Activated CD8-positive, alpha-beta T cell treated with anti-CD3 and anti-CD28 coated beads for 36 hours (primary cell): ENCODE measurements at regions not wholly inside any gene's neighbourhood (a gene's known extent, or its start where the extent isn't known, plus 50 kb on each side); places are given as distances from the start of the nearest gene placed in this dataset.

Experiments
- ATAC-seq: fragments of 200-7000 bp; cut with Tn5 transposase; one replicate; pipeline ENCODE4 v1.10.0; 2021; ENCODE audit warnings: mild to moderate bottlenecking, moderate library complexity
- CTCF ChIA-PET: fragments of 350-600 bp; sonication (Branson Sonifier 250); formaldehyde crosslinking; loops from one replicate; lab custom pipeline; 2021; ENCODE audit warnings: antibody characterized with exemption; lab: Charles Lee
- POLR2A ChIA-PET: fragments of 350-600 bp; sonication (Branson Sonifier 250); formaldehyde crosslinking; loops from one replicate; lab custom pipeline; 2021; ENCODE audit warnings: antibody characterized with exemption; lab: Charles Lee
- DNase-seq: peaks from one replicate; pipeline ENCODE4 v3.0.0-alpha.2; 2020
- H3K27ac Mint-ChIP-seq: one replicate; pipeline ENCODE4 v1.8.0; 2021; ENCODE audit warnings: mild to moderate bottlenecking, mixed read lengths
- H3K27me3 Mint-ChIP-seq: one replicate; pipeline ENCODE4 v1.8.0; 2021; ENCODE audit warnings: mixed read lengths
- H3K36me3 Mint-ChIP-seq: one replicate; pipeline ENCODE4 v1.8.0; 2021; ENCODE audit warnings: low read depth, mixed read lengths
- H3K4me1 Mint-ChIP-seq: one replicate; pipeline ENCODE4 v1.8.0; 2021; ENCODE audit warnings: low read depth, mixed read lengths
- H3K4me3 Mint-ChIP-seq: one replicate; pipeline ENCODE4 v1.8.0; 2021; ENCODE audit warnings: mild to moderate bottlenecking, moderate library complexity, mixed read lengths
- H3K9me3 Mint-ChIP-seq: one replicate; pipeline ENCODE4 v1.8.0; 2021; ENCODE audit warnings: mixed read lengths
- intact Hi-C: fragments of 100-400 bp; cut with micrococcal nuclease; formaldehyde crosslinking; loops from one replicate; pipeline ENCODE4 v1.10.0; 2022
- TF ChIP-seq, protein P1 (sequence below): fragments of 200-600 bp; IDR thresholded peaks from one replicate; pipeline ENCODE4 v1.8.0; 2022; ENCODE audit warnings: antibody characterized with exemption, mild to moderate bottlenecking

DNA sequence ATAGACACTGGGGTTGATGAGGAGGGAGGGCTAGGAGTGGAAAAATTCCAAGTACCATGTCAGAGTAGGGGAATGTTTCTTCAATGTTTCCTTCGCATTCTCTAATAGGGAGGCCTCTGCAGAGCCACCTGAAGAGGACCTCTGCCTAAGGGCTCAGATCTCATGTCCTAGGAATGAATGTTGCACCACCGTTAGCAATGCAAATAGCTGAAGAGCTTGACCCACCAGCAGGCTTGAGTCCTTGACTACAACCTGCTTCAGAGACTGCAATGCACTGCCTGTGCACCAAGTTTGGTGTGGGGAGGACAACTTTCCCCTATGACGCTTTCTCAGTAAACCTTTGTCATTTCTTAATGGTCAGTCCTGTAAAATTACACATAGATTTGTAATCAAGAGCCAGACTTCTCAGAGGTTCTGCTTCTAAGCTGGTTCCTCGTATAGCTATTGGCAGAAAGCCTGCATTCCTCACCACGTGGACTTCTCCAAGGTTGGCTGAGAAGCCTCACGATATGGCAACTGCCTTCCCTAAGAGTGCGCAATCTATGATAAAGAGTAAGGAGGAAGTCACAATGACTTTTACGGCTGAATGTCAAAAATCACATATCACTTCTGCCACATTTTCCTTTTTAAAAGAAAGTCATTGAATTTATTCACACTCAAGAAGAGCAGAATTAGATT lies 600.7 kb upstream of the PTGER4 start:
- Mint-ChIP-seq H3K9me3 (no peaks in the 10 kb centered on the region), H3K4me1 (no peaks in the 10 kb centered on the region), H3K27me3 (peaks cover 8% of the 10 kb centered on the region), H3K27ac (no peak overlapping the region), H3K4me3 (no peak overlapping the region), H3K36me3 (no peaks in the 10 kb centered on the region)
- intact Hi-C loops, result no loop called here
- ATAC-seq (no peak), DNase-seq (no peak)
- ChIA-PET CTCF (no interaction called here), POLR2A (no interaction called here)
- TF ChIP-seq, protein P1, sequence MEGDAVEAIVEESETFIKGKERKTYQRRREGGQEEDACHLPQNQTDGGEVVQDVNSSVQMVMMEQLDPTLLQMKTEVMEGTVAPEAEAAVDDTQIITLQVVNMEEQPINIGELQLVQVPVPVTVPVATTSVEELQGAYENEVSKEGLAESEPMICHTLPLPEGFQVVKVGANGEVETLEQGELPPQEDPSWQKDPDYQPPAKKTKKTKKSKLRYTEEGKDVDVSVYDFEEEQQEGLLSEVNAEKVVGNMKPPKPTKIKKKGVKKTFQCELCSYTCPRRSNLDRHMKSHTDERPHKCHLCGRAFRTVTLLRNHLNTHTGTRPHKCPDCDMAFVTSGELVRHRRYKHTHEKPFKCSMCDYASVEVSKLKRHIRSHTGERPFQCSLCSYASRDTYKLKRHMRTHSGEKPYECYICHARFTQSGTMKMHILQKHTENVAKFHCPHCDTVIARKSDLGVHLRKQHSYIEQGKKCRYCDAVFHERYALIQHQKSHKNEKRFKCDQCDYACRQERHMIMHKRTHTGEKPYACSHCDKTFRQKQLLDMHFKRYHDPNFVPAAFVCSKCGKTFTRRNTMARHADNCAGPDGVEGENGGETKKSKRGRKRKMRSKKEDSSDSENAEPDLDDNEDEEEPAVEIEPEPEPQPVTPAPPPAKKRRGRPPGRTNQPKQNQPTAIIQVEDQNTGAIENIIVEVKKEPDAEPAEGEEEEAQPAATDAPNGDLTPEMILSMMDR, result no peak

DNA sequence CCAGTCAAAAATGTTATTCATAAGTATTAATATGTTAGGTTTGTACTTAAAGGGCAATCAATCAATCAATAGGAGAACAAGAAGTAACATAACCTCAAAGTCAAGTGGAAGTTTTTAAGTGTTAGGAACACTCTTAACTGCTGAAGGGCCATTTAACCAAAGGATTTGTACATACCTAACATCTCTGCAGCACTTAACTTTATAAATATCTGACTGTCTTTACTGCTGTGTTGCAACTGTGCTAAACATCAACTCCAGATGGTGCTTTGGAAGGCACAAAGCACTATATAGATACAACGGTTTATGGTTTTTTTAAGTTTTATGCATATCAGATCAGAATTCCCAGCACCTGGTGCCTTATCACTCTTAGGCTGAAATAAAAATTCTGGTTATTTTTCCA lies 604.9 kb upstream of the PTGER4 start:
- no peaks in the 10 kb centered on the region for H3K4me1 Mint-ChIP-seq
- H3K9me3 Mint-ChIP-seq, result no peaks in the 10 kb centered on the region
- no peak overlapping the region for H3K27ac Mint-ChIP-seq
- TF ChIP-seq, protein P1, result no peak
- ATAC-seq, result no peak
- H3K4me3 Mint-ChIP-seq, result no peak overlapping the region
- ChIA-PET CTCF (no interaction called here), POLR2A (no interaction called here)
- no peak for DNase-seq
- H3K36me3 Mint-ChIP-seq, result no peaks in the 10 kb centered on the region
- intact Hi-C loops, result no loop called here
- peaks cover 7% of the 10 kb centered on the region for H3K27me3 Mint-ChIP-seq

DNA sequence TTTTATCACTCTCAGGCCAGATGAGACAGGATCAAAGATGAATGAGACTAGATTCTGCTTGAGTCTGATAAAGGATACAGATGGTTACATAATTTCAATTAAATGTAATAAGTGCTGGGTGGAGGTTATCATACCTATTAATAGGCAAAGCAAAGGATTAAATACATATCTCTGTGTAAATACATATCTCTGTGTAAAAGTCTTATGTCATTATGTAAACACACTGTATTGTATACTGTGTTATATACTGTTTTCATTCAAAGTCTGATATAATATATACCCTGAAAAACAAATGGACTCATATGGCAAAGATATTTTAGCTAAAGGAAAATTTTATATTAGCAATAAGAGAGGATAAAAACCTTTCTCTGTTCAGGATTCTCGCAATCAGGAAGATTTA lies 605.8 kb upstream of the PTGER4 start:
- no peak for ATAC-seq
- ChIA-PET POLR2A (no interaction called here), CTCF (no interaction called here)
- no peaks in the 10 kb centered on the region for H3K36me3 Mint-ChIP-seq
- no peak overlapping the region for H3K27ac Mint-ChIP-seq
- H3K4me3 Mint-ChIP-seq, result no peak overlapping the region
- intact Hi-C loops, result no loop called here
- DNase-seq, result no peak
- no peaks in the 10 kb centered on the region for H3K4me1 Mint-ChIP-seq
- H3K27me3 Mint-ChIP-seq, result peaks cover 5% of the 10 kb centered on the region
- H3K9me3 Mint-ChIP-seq, result no peaks in the 10 kb centered on the region
- TF ChIP-seq, protein P1, result no peak

DNA sequence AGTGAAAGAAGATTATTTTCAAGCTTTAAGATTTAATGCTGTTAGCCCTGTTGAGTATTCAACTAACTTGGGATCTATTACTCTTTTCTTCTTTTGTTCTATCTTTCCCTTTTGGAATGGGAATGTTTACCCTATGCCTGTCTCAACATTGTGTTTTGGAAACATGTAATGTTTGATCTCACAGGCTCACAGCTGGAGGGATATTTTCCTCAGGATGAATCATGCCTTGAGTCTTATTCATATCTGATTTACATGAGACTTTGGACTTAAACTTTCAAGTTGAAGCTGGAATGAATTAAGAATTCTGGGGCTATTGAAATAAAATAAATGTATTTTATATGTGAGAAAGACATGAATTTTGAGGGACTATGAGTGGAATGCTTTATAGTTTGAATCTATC lies 607.8 kb upstream of the PTGER4 start:
- no peak for ATAC-seq
- no peak overlapping the region for H3K27ac Mint-ChIP-seq

DNA sequence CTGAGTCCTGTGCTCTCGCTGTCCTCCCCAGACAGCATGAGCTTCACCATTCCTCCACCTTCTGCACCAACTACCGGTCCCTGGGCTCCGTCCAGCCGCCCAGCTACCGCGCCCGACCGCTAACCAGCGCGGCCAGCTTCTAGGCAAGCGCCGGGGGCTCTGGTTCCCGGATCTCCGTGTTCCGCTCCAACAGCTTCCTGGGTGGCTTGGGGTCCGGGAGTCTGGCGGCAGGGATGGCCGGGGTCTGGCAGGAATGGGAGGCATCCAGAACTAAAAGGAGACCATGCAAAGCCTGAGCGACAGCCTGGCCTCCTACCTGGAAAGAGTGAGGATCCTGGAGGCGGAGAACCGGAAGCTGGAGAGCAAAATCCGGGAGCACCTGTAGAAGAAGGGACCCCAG lies 613.1 kb upstream of the PTGER4 start:
- no peak overlapping the region for H3K4me3 Mint-ChIP-seq
- no peak for DNase-seq
- H3K27me3 Mint-ChIP-seq, result peaks cover 2% of the 10 kb centered on the region
- ATAC-seq, result no peak
- no peak overlapping the region for H3K27ac Mint-ChIP-seq
- H3K9me3 Mint-ChIP-seq, result no peaks in the 10 kb centered on the region
- no peaks in the 10 kb centered on the region for H3K4me1 Mint-ChIP-seq
- intact Hi-C loops, result no loop called here
- POLR2A ChIA-PET, result interaction anchor here (0.6 kb wide), 1 partner anchor 285 kb away, joined by 4 read pairs; no protein-coding TSS in a partner anchor
- no peaks in the 10 kb centered on the region for H3K36me3 Mint-ChIP-seq
- TF ChIP-seq, protein P1, result no peak
- CTCF ChIA-PET, result no interaction called here

More for the DNA sequence above, 607.8 kb upstream of the PTGER4 start:
- H3K4me1 Mint-ChIP-seq, result no peaks in the 10 kb centered on the region
- no peaks in the 10 kb centered on the region for H3K9me3 Mint-ChIP-seq
- H3K27me3 Mint-ChIP-seq, result peaks cover 5% of the 10 kb centered on the region
- no peaks in the 10 kb centered on the region for H3K36me3 Mint-ChIP-seq
- TF ChIP-seq, protein P1, result no peak
- H3K4me3 Mint-ChIP-seq, result no peak overlapping the region
- CTCF ChIA-PET, result no interaction called here
- POLR2A ChIA-PET, result no interaction called here
- intact Hi-C loops, result no loop called here
- no peak for DNase-seq
